GM12865 (cell line): ENCODE measurements at regions not wholly inside any gene's neighbourhood (a gene's known extent, or its start where the extent isn't known, plus 50 kb on each side); places are given as distances from the start of the nearest gene placed in this dataset.

Source experiments
- DNase-seq: peaks from one replicate; pipeline ENCODE4 v3.0.0; 2010; ENCODE audit warnings: low read depth
- H3K4me3 ChIP-seq: 2 replicates; pipeline ENCODE4 v1.5.1; 2011; ENCODE audit warnings: mild to moderate bottlenecking, low read depth, low read length, control low read depth
- TF ChIP-seq, protein P1 (sequence below): IDR thresholded peaks from 2 replicates; pipeline ENCODE4 v1.5.1; 2011; ENCODE audit warnings: low read length, control low read depth, low read depth, inconsistent platforms; ENCODE audit not compliant: insufficient read depth; ENCODE audit errors: missing control alignments

DNA sequence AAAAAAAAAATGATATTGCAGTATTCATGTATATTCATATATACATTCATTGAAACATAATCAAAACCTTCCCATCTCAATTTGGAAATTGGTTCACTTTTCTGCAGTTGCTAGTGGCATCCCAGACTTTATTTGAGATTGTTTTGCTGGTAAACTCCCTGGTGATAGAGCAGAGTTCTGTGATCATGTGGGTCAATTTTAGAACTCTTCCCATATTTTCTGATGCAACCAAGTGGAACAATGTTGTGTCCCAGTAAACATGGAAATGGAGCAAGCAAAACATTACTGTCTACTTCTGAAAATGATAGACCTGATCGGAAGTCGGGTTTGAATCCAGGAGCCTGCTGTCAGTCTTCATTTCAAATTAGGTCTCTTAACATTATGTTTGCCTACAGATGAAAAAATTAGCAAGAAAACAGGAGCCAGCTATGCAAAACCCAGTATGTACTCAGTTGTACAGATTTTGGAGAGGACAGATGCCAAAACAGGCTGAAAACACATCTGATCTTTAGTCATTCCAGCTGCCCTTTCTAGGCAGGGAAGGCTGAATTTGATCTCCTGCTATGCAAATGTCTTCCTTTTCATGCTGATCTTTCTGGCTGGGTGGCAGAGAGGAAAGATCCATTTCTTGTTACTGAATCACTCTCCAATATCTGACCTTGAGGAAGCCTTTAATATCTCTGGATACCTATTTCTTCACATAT lies 786.6 kb upstream of the SOX9 start:
- TF ChIP-seq, protein P1, sequence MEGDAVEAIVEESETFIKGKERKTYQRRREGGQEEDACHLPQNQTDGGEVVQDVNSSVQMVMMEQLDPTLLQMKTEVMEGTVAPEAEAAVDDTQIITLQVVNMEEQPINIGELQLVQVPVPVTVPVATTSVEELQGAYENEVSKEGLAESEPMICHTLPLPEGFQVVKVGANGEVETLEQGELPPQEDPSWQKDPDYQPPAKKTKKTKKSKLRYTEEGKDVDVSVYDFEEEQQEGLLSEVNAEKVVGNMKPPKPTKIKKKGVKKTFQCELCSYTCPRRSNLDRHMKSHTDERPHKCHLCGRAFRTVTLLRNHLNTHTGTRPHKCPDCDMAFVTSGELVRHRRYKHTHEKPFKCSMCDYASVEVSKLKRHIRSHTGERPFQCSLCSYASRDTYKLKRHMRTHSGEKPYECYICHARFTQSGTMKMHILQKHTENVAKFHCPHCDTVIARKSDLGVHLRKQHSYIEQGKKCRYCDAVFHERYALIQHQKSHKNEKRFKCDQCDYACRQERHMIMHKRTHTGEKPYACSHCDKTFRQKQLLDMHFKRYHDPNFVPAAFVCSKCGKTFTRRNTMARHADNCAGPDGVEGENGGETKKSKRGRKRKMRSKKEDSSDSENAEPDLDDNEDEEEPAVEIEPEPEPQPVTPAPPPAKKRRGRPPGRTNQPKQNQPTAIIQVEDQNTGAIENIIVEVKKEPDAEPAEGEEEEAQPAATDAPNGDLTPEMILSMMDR: no peak
- H3K4me3 ChIP-seq: no peak overlapping the region
- no peak for DNase-seq

DNA sequence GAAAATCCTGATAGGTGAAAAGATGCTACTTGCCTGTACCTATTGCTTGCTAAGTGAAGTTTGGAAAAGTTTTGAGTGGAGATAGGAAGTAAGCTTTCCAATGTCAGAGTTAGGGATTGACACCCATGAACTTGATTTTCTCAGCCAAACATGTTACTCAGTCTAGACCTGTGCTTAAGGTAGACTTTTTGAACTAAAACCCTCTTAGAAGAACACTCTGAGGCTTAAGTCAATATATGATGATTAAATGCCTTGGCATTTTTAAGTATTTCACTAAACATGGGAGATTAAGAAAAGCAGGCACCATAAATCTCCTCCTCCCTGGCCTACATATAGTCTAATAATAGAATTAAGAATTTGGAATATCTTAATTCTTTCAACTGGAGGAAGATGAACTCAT lies 785.6 kb upstream of the SOX9 start:
- TF ChIP-seq, protein P1: no peak

DNA sequence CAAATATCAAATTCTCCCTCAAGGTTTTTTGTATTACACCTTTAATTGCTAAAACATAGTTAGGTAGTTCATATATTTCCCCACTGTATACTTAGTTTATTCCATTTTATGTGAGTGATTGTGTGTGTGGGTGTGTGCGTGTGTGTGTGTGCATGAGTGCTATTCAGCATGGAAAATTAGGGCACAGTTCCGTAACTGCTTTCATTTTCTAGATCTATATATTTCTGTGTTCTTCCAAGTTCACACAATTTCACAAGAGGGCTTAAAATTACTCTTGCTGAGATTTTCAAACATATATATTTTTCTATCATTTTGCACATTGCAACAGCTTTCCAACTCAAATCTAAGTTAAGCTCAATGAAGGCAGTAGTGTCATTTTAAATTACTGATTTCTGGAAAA lies 782.9 kb upstream of the SOX9 start:
- TF ChIP-seq, protein P1: no peak
- no peak overlapping the region for H3K4me3 ChIP-seq
- no peak for DNase-seq

More for the DNA sequence above, 785.6 kb upstream of the SOX9 start:
- DNase-seq: no peak
- H3K4me3 ChIP-seq: no peak overlapping the region

DNA sequence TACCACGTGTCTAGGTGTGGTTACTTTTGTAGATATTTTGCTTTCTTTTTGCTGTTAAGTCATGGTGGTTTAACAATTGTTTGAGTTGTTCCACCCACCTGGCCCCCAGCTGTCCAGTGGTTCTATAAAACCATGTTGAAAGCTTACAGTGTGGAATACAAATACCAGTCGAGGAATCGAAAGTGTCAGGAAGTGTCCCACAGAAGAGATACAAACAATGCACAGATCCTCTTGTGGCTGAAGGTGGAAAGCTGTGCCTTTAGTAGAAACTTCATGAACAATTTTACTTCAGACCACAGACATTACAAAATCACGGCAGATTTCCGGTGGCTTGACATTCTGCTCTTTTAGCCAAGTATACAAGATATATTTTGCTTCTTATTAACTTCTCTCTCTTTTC lies 782.4 kb upstream of the SOX9 start:
- no peak overlapping the region for H3K4me3 ChIP-seq
- no peak for DNase-seq
- TF ChIP-seq, protein P1: no peak

DNA sequence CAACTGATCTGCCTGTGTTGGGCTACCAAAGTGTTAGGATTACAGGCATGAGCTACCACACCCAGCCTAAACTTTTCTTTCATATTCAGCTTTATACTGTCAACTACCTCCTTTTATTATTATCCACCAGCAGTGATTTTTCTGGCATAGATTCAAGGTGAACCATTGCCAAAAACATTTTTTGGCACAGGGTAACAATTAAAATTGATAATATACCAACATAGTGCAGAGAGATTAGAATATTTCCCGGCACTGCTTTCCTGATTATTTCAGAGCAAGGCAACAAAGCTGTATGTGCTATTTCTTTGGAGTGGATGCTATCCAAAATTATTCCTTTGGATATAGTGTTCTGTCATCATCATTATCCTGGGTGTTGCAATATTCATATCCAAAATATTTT lies 781.6 kb upstream of the SOX9 start:
- H3K4me3 ChIP-seq: no peak overlapping the region
- no peak for DNase-seq
- TF ChIP-seq, protein P1: no peak

DNA sequence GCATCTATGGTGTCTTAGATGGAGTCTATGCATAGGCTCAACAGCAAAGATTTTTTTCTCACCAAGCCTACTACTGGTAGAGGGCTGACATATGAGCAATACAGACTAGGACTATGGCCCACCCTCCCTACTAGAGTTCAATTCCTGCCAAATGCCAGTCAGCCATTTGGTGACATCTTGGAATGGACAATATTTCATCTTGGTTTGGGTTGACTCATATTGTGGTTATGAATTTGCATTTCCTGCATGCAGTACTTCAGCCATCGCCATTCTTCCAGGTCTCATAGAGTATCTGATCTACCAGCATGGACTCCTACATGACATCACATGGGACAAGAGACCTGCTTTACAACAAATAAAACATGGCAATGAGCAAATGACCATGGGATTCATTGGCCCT lies 778.1 kb upstream of the SOX9 start:
- no peak for DNase-seq
- H3K4me3 ChIP-seq: no peak overlapping the region
- TF ChIP-seq, protein P1: no peak
